Panc1 (cell line): ENCODE measurements at regions not wholly inside any gene's neighbourhood (a gene's known extent, or its start where the extent isn't known, plus 50 kb on each side); places are given as distances from the start of the nearest gene placed in this dataset.

ENCODE experiments used
- ATAC-seq: fragments of 200-7000 bp; cut with Tn5 transposase; 2 replicates; pipeline ENCODE4 v1.9.1; 2020; ENCODE audit warnings: mild to moderate bottlenecking, moderate library complexity
- BruUV-seq: library from RNA; stranded (reverse); fragments of 400-500 nt; replicated peaks from 2 replicates; lab custom pipeline; 2021; lab: Mats Ljungman, UMichigan
- CTCF ChIA-PET: fragments of 300-600 bp; sonication (Branson Sonifier 250); formaldehyde crosslinking; loops from one replicate; lab custom pipeline; 2022; ENCODE audit warnings: antibody characterized with exemption; lab: Charles Lee
- POLR2A ChIA-PET: fragments of 300-600 bp; sonication (Branson Sonifier 250); formaldehyde crosslinking; loops from one replicate; lab custom pipeline; 2022; ENCODE audit warnings: antibody characterized with exemption; lab: Charles Lee
- DNase-seq: peaks from one replicate; pipeline ENCODE4 v3.0.0-alpha.2; 2010; ENCODE audit warnings: low read depth, low spot score
- H3K27ac ChIP-seq: 2 replicates; pipeline ENCODE4 v1.5.1; 2011; ENCODE audit warnings: mild to moderate bottlenecking, low read length, inconsistent platforms
- H3K27me3 ChIP-seq: fragments of 200-500 bp; sonication (Bioruptor generic); 2 replicates; pipeline ENCODE4 v1.6.0; 2014; ENCODE audit warnings: low read length, inconsistent platforms; ENCODE audit not compliant: control insufficient read depth, insufficient read depth
- H3K36me3 ChIP-seq: fragments of 200-500 bp; sonication (Bioruptor generic); 2 replicates; pipeline ENCODE4 v1.5.1; 2014; ENCODE audit warnings: inconsistent platforms, mild to moderate bottlenecking, low read length, moderate library complexity; ENCODE audit not compliant: control insufficient read depth, insufficient read depth
- H3K4me1 ChIP-seq: 2 replicates; pipeline ENCODE4 v1.5.1; 2011; ENCODE audit warnings: inconsistent platforms, mild to moderate bottlenecking, low read length, moderate library complexity; ENCODE audit not compliant: control insufficient read depth, insufficient read depth
- H3K4me3 ChIP-seq, 2 experiments: 2 replicates each; pipeline ENCODE4 v1.5.1; 2011 to 2012; ENCODE audit warnings: low read depth in 2 of 2, low read length in 2 of 2, mild to moderate bottlenecking in 2 of 2, inconsistent platforms in 1 of 2, moderate library complexity in 1 of 2
- H3K9me3 ChIP-seq: fragments of 200-500 bp; sonication (Bioruptor generic); 2 replicates; pipeline ENCODE4 v1.5.1; 2014; ENCODE audit warnings: low read depth, mild to moderate bottlenecking, inconsistent platforms, low read length, moderate library complexity; ENCODE audit not compliant: control insufficient read depth, insufficient read depth
- CTCF ChIP-seq: fragments of 450-650 bp; IDR thresholded peaks from 2 replicates; pipeline ENCODE4 v1.5.1; 2017; ENCODE audit warnings: mild to moderate bottlenecking
- POLR2AphosphoS5 ChIP-seq: IDR thresholded peaks from 2 replicates; pipeline ENCODE4 v1.6.1; 2012; ENCODE audit warnings: mild to moderate bottlenecking, low read depth, low read length, moderate library complexity
- REST ChIP-seq, 2 experiments: IDR thresholded peaks; 2 replicates each; pipeline ENCODE4 v1.6.1; 2011 to 2012; ENCODE audit warnings: low read depth in 2 of 2, control low read depth in 1 of 2, low read length in 1 of 2, mild to moderate bottlenecking in 1 of 2, moderate library complexity in 1 of 2; ENCODE audit not compliant: insufficient read depth in 1 of 2
- SIN3A ChIP-seq: IDR thresholded peaks from 2 replicates; pipeline ENCODE4 v1.6.1; 2012; ENCODE audit warnings: low read depth, mild to moderate bottlenecking, low read length, moderate library complexity, borderline replicate concordance; ENCODE audit not compliant: insufficient read depth
- TCF7L2 ChIP-seq: IDR thresholded peaks from 2 replicates; pipeline ENCODE4 v1.6.1; 2011; ENCODE audit warnings: mild to moderate bottlenecking, low read depth, low read length, inconsistent platforms
- in situ Hi-C: cut with HindIII; loops from 2 replicates; pipeline ENCODE4 v1.10.0; 2016; ENCODE audit warnings: low sequenced_read_pairs, low pct_unique_long_range_greater_than_20kb
- intact Hi-C: fragments of 100-400 bp; cut with micrococcal nuclease; formaldehyde crosslinking; loops from one replicate; pipeline ENCODE4 v1.10.0; 2022; ENCODE audit not compliant: unreplicated experiment

- Histone ChIP-seq H3K4me3 (no peak overlapping the region), H3K36me3 (no peaks in the 10 kb centered on the region), H3K9me3 (no peaks in the 10 kb centered on the region), H3K27ac (no peak overlapping the region), H3K27me3 (no peaks in the 10 kb centered on the region), H3K4me1 (no peaks in the 10 kb centered on the region)
- no peak for ATAC-seq
- in situ Hi-C loops (no loop called here), intact Hi-C loops (no loop called here)
- no TSS peak for BruUV-seq
- ChIA-PET CTCF (no interaction called here), POLR2A (no interaction called here)
- TF ChIP-seq POLR2AphosphoS5 (no peak), REST (IDR thresholded peaks at IDR 0.05; ENCODE audit: insufficient read depth in 1 of 2, low read depth in 2 of 2, low read length in 1 of 2) (no peak), SIN3A (no peak), TCF7L2 (no peak), CTCF (no peak)
- no peak for DNase-seq
These were observed 229.0 kb upstream of the GLRA2 start for GRCh38 chrX:14300376-14300775.

- in situ Hi-C loops (no loop called here), intact Hi-C loops (no loop called here)
- POLR2A ChIA-PET = no interaction called here
- BruUV-seq = no TSS peak
- Histone ChIP-seq H3K4me1 (no peaks in the 10 kb centered on the region), H3K27me3 (no peaks in the 10 kb centered on the region), H3K27ac (no peak overlapping the region), H3K4me3 (no peak overlapping the region), H3K9me3 (no peaks in the 10 kb centered on the region), H3K36me3 (no peaks in the 10 kb centered on the region)
- CTCF ChIA-PET = no interaction called here
- no peak for DNase-seq
- TF ChIP-seq REST (IDR thresholded peaks at IDR 0.05; ENCODE audit: insufficient read depth in 1 of 2, low read depth in 2 of 2, low read length in 1 of 2) (no peak), POLR2AphosphoS5 (no peak), SIN3A (no peak), TCF7L2 (no peak), CTCF (no peak)
- ATAC-seq = no peak
These were observed 233.9 kb upstream of the GLRA2 start for GRCh38 chrX:14295426-14295825.
